ENCODE measurements at regions not wholly inside any gene's neighbourhood (a gene's known extent, or its start where the extent isn't known, plus 50 kb on each side); places are given as distances from the start of the nearest gene placed in this dataset.

DNA sequence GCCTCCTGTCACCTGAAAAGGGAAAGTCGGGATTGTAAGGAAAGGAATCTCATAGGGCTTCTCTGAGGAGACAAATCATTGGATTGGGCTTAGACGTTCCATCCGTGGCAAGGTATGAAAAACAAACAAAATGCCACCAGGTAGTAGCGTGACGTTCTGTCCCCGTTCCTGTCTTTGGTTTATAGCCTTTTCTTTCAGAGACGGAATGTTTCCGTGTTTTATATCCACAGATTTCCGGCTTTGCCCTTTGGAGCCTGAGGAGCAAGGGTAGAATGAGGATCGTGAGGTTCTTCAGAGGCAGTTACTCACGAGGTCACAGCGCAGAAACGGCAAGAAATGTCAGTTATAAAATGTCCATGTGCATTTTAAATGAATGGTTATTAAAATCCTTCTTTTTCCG lies 118.3 kb downstream of the TMEM18 start:
- TF ChIP-seq, protein P1, sequence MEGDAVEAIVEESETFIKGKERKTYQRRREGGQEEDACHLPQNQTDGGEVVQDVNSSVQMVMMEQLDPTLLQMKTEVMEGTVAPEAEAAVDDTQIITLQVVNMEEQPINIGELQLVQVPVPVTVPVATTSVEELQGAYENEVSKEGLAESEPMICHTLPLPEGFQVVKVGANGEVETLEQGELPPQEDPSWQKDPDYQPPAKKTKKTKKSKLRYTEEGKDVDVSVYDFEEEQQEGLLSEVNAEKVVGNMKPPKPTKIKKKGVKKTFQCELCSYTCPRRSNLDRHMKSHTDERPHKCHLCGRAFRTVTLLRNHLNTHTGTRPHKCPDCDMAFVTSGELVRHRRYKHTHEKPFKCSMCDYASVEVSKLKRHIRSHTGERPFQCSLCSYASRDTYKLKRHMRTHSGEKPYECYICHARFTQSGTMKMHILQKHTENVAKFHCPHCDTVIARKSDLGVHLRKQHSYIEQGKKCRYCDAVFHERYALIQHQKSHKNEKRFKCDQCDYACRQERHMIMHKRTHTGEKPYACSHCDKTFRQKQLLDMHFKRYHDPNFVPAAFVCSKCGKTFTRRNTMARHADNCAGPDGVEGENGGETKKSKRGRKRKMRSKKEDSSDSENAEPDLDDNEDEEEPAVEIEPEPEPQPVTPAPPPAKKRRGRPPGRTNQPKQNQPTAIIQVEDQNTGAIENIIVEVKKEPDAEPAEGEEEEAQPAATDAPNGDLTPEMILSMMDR (IDR thresholded peaks at IDR 0.05), result no peak
- TF ChIP-seq POLR2A (IDR thresholded peaks at IDR 0.05), result no peak
